H9 (cell line): ENCODE measurements at regions not wholly inside any gene's neighbourhood (a gene's known extent, or its start where the extent isn't known, plus 50 kb on each side); places are given as distances from the start of the nearest gene placed in this dataset.

Experiments
- DNase-seq: peaks from one replicate; pipeline ENCODE4 v3.0.0-alpha.2; 2017
- H2AFZ ChIP-seq: one replicate; pipeline ENCODE4 v1.6.1; 2013; ENCODE audit warnings: mild to moderate bottlenecking, low read length, control low read depth, moderate library complexity
- H2AK5ac ChIP-seq: 2 replicates; pipeline ENCODE4 v1.6.1; 2013; ENCODE audit warnings: low read length, control low read depth, mixed read lengths; ENCODE audit not compliant: insufficient read length
- H2BK120ac ChIP-seq: one replicate; pipeline ENCODE4 v1.6.1; 2013; ENCODE audit warnings: low read depth, mild to moderate bottlenecking, low read length, control low read depth, inconsistent platforms; ENCODE audit not compliant: poor library complexity, severe bottlenecking
- H2BK12ac ChIP-seq: 2 replicates; pipeline ENCODE4 v1.6.1; 2013; ENCODE audit warnings: low read length, control low read depth, mixed read lengths, low read depth; ENCODE audit not compliant: insufficient read length
- H2BK15ac ChIP-seq: 2 replicates; pipeline ENCODE4 v1.6.1; 2013; ENCODE audit warnings: low read depth, low read length, control low read depth
- H2BK20ac ChIP-seq: one replicate; pipeline ENCODE4 v1.6.1; 2013; ENCODE audit warnings: low read depth, mild to moderate bottlenecking, low read length, control low read depth, inconsistent platforms; ENCODE audit not compliant: poor library complexity, severe bottlenecking
- H2BK5ac ChIP-seq: 2 replicates; pipeline ENCODE4 v1.6.1; 2013; ENCODE audit warnings: low read length, control low read depth, mixed read lengths; ENCODE audit not compliant: insufficient read length
- H3K14ac ChIP-seq: 2 replicates; pipeline ENCODE4 v1.6.1; 2013; ENCODE audit warnings: low read length, control low read depth; ENCODE audit not compliant: insufficient read depth
- H3K18ac ChIP-seq: 2 replicates; pipeline ENCODE4 v1.6.1; 2013; ENCODE audit warnings: low read depth, mild to moderate bottlenecking, mixed read lengths, low read length, control low read depth; ENCODE audit not compliant: insufficient read length
- H3K23ac ChIP-seq: 2 replicates; pipeline ENCODE4 v1.6.1; 2013; ENCODE audit warnings: low read length, control low read depth, mixed read lengths, low read depth; ENCODE audit not compliant: insufficient read length
- H3K23me2 ChIP-seq: 2 replicates; pipeline ENCODE4 v1.6.1; 2013; ENCODE audit warnings: low read depth, mild to moderate bottlenecking, mixed read lengths, low read length, control low read depth; ENCODE audit not compliant: insufficient read length, poor library complexity, severe bottlenecking
- H3K27ac ChIP-seq: 2 replicates; pipeline ENCODE4 v1.5.1; 2013; ENCODE audit warnings: low read length, control low read depth, mixed read lengths, low read depth; ENCODE audit not compliant: insufficient read length
- H3K27me3 ChIP-seq: 2 replicates; pipeline ENCODE4 v1.6.1; 2013; ENCODE audit warnings: low read length, control low read depth, inconsistent platforms; ENCODE audit not compliant: insufficient read depth
- H3K4ac ChIP-seq: 2 replicates; pipeline ENCODE4 v1.6.1; 2013; ENCODE audit warnings: low read depth, mild to moderate bottlenecking, control low read depth, inconsistent platforms, low read length, moderate library complexity
- H3K4me1 ChIP-seq: 2 replicates; pipeline ENCODE4 v1.6.1; 2013; ENCODE audit warnings: low read length, control low read depth, inconsistent platforms; ENCODE audit not compliant: insufficient read depth
- H3K4me2 ChIP-seq: 2 replicates; pipeline ENCODE4 v1.6.1; 2013; ENCODE audit warnings: low read length, control low read depth, mixed read lengths; ENCODE audit not compliant: insufficient read length, insufficient read depth
- H3K56ac ChIP-seq: 2 replicates; pipeline ENCODE4 v1.6.1; 2013; ENCODE audit warnings: low read depth, mild to moderate bottlenecking, mixed read lengths, low read length, control low read depth; ENCODE audit not compliant: insufficient read length
- H3K79me1 ChIP-seq: 2 replicates; pipeline ENCODE4 v1.6.1; 2013; ENCODE audit warnings: low read depth, mild to moderate bottlenecking, moderate library complexity, low read length, control low read depth, inconsistent platforms; ENCODE audit not compliant: insufficient read depth, poor library complexity, severe bottlenecking
- H3K79me2 ChIP-seq: 2 replicates; pipeline ENCODE4 v1.6.1; 2013; ENCODE audit warnings: low read length, control low read depth, inconsistent platforms; ENCODE audit not compliant: insufficient read depth
- H3K9ac ChIP-seq: 2 replicates; pipeline ENCODE4 v1.6.1; 2013; ENCODE audit warnings: low read length, control low read depth, mixed read lengths; ENCODE audit not compliant: insufficient read length; ENCODE audit errors: extremely low read depth
- H3K9me3 ChIP-seq: one replicate; pipeline ENCODE4 v1.6.1; 2013; ENCODE audit warnings: low read depth, low read length, inconsistent platforms; ENCODE audit not compliant: control insufficient read depth
- H3T11ph ChIP-seq: one replicate; pipeline ENCODE4 v1.6.1; 2013; ENCODE audit warnings: mild to moderate bottlenecking, low read length, control low read depth, inconsistent platforms
- H4K20me1 ChIP-seq: one replicate; pipeline ENCODE4 v1.6.1; 2013; ENCODE audit not compliant: control insufficient read depth, insufficient read length, insufficient read depth
- H4K5ac ChIP-seq: 2 replicates; pipeline ENCODE4 v1.6.1; 2013; ENCODE audit warnings: low read depth, mild to moderate bottlenecking, mixed read lengths, low read length, control low read depth; ENCODE audit not compliant: insufficient read length
- H4K8ac ChIP-seq: replicated peaks from 2 replicates; pipeline ENCODE4 v1.6.1; 2013; ENCODE audit warnings: low read length, control low read depth, mixed read lengths, low read depth; ENCODE audit not compliant: insufficient read length
- H4K91ac ChIP-seq: 2 replicates; pipeline ENCODE4 v1.6.1; 2013; ENCODE audit warnings: low read depth, mild to moderate bottlenecking, moderate library complexity, mixed read lengths, low read length, control low read depth; ENCODE audit not compliant: insufficient read length
- H3K27ac Mint-ChIP-seq, 3 experiments: 2 replicates in 2 of 3; 3 replicates in 1 of 3; pipeline ENCODE4 v1.8.0; 2020 to 2021; ENCODE audit warnings: mixed read lengths in 3 of 3, mild to moderate bottlenecking in 1 of 3, moderate library complexity in 1 of 3
- H3K27me3 Mint-ChIP-seq: 2 replicates; pipeline ENCODE4 v1.8.0; 2021; ENCODE audit warnings: low read depth, mild to moderate bottlenecking, moderate library complexity, mixed read lengths
- H3K36me3 Mint-ChIP-seq, 3 experiments: 2 replicates in 2 of 3; 3 replicates in 1 of 3; pipeline ENCODE4 v1.8.0; 2020 to 2021; ENCODE audit warnings: low read depth in 3 of 3, mixed read lengths in 3 of 3; ENCODE audit not compliant: insufficient read depth in 1 of 3
- H3K4me1 Mint-ChIP-seq, 2 experiments: 2 replicates each; pipeline ENCODE4 v1.8.0; 2020; ENCODE audit warnings: mixed read lengths in 2 of 2
- H3K4me3 Mint-ChIP-seq, 2 experiments: 2 replicates in 1 of 2; 3 replicates in 1 of 2; pipeline ENCODE4 v1.8.0; 2020 to 2021; ENCODE audit warnings: mild to moderate bottlenecking in 2 of 2, mixed read lengths in 2 of 2, moderate library complexity in 1 of 2
- H3K9me3 Mint-ChIP-seq, 2 experiments: 2 replicates in 1 of 2; 3 replicates in 1 of 2; pipeline ENCODE4 v1.8.0; 2020; ENCODE audit warnings: mild to moderate bottlenecking in 2 of 2, mixed read lengths in 2 of 2, moderate library complexity in 1 of 2
- WGBS: extraction: QIAGEN DNeasy Blood & Tissue Kit; methylation state at CpG from one replicate; pipeline ENCODE4 v1.1.7; 2013; ENCODE audit warnings: missing lambda C conversion rate, low lambda C conversion rate, mixed read lengths; ENCODE audit not compliant: insufficient read length; ENCODE audit errors: extremely low coverage; 5-methylcytosine and 5-hydroxymethylcytosine counted together
- TF ChIP-seq, protein P1 (sequence below): fragments of 200-600 bp; sonication (generic); conservative IDR thresholded peaks from 3 replicates; pipeline ENCODE4 v1.8.0; 2021; ENCODE audit warnings: antibody characterized with exemption, mild to moderate bottlenecking

DNA sequence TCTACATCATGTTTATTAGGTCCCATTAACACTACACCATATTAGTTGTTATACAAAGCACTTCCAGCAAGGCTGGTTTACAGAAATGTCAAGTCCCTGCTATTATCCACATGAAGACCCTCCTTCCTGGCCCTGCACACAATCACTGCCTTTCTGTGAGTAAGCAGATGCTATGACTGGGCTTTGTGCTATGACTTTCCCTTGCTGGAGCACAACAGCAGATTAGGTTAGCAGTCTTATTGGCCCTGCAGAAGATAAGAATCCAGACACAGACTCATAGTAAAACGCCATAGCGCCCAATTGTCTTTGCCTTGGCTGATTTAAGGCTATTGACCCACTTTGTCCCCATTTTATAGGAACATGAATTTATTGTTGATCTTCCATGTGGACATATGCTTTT is 228.9 kb upstream of the ACTBL2 start:
- H2BK5ac ChIP-seq: no peak overlapping the region
- H2AK5ac ChIP-seq: no peak overlapping the region
- Mint-ChIP-seq H3K4me3 (no peak overlapping the region), H3K9me3 (peaks cover 9 to 14% of the 10 kb centered on the region in 2 experiments; a peak in 4 of 5 replicates), H3K27ac (no peak overlapping the region), H3K27me3 (no peaks in the 10 kb centered on the region), H3K4me1 (peaks cover 6 to 9% of the 10 kb centered on the region in 2 experiments), H3K36me3 (peaks cover 0 to 6% (median 0%) of the 10 kb centered on the region in 3 experiments; a peak in 3 of 7 replicates)
- no peak overlapping the region for H3T11ph ChIP-seq
- H2BK15ac ChIP-seq: no peak overlapping the region
- no peak overlapping the region for H3K14ac ChIP-seq
- no peak for DNase-seq
- H3K79me2 ChIP-seq: no peaks in the 10 kb centered on the region
- H3K4me2 ChIP-seq: no peak overlapping the region
- H3K4ac ChIP-seq: no peak overlapping the region
- H3K56ac ChIP-seq: no peak overlapping the region
- H3K9ac ChIP-seq: no peak overlapping the region
- H4K20me1 ChIP-seq: no peaks in the 10 kb centered on the region
- H4K91ac ChIP-seq: no peak overlapping the region
- H3K23me2 ChIP-seq: no peaks in the 10 kb centered on the region
- H2BK20ac ChIP-seq: no peak overlapping the region
- no peak overlapping the region for H3K27ac ChIP-seq
- no peak overlapping the region for H3K23ac ChIP-seq
- H2BK120ac ChIP-seq: no peak overlapping the region
- no peaks in the 10 kb centered on the region for H3K4me1 ChIP-seq
- H3K79me1 ChIP-seq: no peaks in the 10 kb centered on the region
- H3K27me3 ChIP-seq: no peaks in the 10 kb centered on the region
- H3K18ac ChIP-seq: no peak overlapping the region
- no peak overlapping the region for H2BK12ac ChIP-seq
- TF ChIP-seq, protein P1, sequence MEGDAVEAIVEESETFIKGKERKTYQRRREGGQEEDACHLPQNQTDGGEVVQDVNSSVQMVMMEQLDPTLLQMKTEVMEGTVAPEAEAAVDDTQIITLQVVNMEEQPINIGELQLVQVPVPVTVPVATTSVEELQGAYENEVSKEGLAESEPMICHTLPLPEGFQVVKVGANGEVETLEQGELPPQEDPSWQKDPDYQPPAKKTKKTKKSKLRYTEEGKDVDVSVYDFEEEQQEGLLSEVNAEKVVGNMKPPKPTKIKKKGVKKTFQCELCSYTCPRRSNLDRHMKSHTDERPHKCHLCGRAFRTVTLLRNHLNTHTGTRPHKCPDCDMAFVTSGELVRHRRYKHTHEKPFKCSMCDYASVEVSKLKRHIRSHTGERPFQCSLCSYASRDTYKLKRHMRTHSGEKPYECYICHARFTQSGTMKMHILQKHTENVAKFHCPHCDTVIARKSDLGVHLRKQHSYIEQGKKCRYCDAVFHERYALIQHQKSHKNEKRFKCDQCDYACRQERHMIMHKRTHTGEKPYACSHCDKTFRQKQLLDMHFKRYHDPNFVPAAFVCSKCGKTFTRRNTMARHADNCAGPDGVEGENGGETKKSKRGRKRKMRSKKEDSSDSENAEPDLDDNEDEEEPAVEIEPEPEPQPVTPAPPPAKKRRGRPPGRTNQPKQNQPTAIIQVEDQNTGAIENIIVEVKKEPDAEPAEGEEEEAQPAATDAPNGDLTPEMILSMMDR: no peak
- H2AFZ ChIP-seq: no peak overlapping the region
- no CpG with 5 or more reads among the region's 2 CpGs for WGBS
- no peaks in the 10 kb centered on the region for H3K9me3 ChIP-seq
- no peak overlapping the region for H4K5ac ChIP-seq
- H4K8ac ChIP-seq: no peak overlapping the region
